Activated CD4-positive, alpha-beta T cell treated with anti-CD3 and anti-CD28 coated beads for 24 hours (primary cell): ENCODE measurements at regions not wholly inside any gene's neighbourhood (a gene's known extent, or its start where the extent isn't known, plus 50 kb on each side); places are given as distances from the start of the nearest gene placed in this dataset.

Experiments
- DNase-seq, 2 donors: peaks; one replicate each; pipeline ENCODE4 v3.0.0-alpha.2; 2020; ENCODE audit warnings: low read depth in 2 of 2

- DNase-seq = no peak
These were observed 199.3 kb upstream of the PPFIA2 start for GRCh38 chr12:81958406-81958805.

GRCh38 chr12:81957631-81958030, 198.5 kb upstream of the PPFIA2 start:
- no peak for DNase-seq

- DNase-seq = no peak
These were observed 197.3 kb upstream of the PPFIA2 start for GRCh38 chr12:81956468-81956860.

GRCh38 chr12:81953541-81953940, 194.4 kb upstream of the PPFIA2 start:
- no peak for DNase-seq

- DNase-seq = no peak
These were observed 191.7 kb upstream of the PPFIA2 start for GRCh38 chr12:81950871-81951270.

- DNase-seq = no peak
These were observed 190.7 kb upstream of the PPFIA2 start for GRCh38 chr12:81949841-81950308.

GRCh38 chr12:81949416-81949815, 190.3 kb upstream of the PPFIA2 start:
- DNase-seq = no peak

DNA sequence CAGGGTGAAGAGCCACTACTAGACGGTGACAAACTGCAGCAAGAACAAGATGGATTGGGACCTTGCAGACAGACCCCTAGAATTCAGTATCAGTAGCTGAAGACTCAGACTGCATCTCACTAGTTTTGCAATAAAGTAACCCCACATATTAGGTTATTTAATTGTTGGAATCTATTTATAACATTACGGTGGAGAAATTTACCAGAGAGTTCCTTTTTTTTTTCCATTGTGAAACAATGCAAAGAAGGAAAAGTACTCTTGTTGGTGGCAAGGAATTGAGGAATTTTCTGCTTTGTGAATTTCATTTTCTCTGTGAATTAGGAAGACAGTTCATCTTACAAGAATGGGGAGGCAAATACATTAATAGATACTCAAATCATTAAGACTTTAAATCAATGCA, 185.7 kb upstream of the PPFIA2 start:
- no peak for DNase-seq

DNA sequence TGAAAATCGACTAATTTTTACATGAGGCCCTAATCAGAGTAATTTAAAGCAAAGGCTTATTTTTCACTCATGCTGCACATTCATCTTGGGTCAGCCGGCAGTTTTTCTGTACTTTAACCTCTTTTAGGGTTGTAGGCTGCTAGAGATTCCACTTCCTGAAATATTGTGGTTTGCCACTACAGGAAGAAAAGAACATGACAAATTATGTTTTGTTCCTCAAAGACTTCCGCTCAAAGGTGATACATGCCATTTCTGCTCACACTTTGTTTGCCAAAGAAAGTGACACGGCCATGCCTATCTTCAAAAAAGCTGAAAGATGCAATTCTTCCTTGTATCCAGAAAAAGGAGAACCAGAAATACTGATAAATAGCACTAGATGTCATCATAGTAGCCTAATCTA, 183.4 kb upstream of the PPFIA2 start:
- no peak for DNase-seq

GRCh38 chr12:81930037-81930436, 170.9 kb upstream of the PPFIA2 start:
- DNase-seq = no peak

- peak in 1 of 2 donors; percentile 1 for DNase-seq
These were observed 137.6 kb upstream of the PPFIA2 start for GRCh38 chr12:81896771-81897170.

GRCh38 chr12:81888961-81889360, 129.8 kb upstream of the PPFIA2 start:
- DNase-seq = no peak

DNA sequence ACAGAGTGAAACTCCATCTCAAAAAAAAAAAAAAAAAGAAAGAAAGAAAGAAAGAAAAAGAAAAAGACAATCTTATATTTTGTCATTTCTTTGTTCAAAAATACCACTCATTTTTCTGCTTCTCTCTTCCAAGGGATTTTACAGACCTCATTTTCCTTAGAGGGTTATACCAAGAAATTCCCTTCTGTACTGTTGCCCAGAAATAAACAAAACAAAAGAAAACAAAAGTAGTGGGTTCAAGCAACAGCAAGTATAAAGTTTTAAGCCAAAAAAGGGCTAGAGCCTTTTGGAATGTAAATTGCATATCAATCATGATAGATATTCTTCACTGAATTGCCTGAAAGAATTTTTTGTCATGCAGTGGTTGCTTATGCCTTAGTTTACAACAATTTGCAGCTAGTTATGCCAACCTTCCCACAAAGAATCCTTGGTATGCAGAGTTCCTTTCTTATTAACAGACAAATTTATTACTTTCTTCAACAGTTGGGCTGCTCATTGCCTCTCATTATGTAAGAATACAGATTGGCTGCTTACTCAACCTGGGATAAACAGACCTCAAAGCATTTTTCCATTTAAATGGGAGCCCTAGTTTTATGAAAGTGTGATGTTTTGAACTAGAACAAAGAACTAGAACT, 129.1 kb upstream of the PPFIA2 start:
- DNase-seq = no peak

DNA sequence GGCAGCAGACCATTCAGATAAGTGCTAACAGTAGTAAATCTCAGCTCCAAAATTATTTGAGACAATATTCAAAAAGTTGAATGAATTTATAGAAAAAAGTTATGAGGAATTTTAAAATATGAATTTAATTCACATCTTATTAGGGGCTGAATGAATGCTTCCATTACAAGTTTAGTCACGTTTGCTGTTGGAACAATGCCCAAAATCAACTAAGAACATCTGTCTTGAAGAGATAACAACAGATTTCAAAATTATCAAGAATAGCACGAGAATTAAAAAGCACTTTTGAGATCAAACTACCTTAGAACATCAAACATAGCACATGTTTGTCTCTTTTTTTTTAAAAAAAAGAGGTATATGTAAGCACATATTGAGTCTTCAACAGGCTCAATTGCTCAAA, 115.4 kb upstream of the PPFIA2 start:
- DNase-seq = no peak

DNA sequence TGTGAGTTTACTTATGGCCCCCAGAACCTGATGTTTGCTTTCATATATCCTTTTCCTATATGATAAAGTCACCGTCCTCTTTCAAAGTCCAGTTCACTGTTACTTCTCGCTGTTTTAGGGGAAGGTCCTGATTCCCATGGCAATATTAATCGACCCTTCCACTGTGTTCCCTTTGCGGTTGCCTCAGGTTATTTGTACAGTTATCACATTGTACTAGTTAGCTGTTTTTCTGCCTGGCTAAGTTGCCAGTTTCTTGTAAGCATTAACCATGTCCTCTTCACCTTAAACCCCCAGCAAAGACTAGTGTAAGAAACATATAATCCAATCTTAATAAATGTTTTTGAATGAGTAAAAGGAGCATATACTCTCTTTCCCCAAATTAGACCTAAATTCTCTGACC, 115.0 kb upstream of the PPFIA2 start:
- DNase-seq = no peak

DNA sequence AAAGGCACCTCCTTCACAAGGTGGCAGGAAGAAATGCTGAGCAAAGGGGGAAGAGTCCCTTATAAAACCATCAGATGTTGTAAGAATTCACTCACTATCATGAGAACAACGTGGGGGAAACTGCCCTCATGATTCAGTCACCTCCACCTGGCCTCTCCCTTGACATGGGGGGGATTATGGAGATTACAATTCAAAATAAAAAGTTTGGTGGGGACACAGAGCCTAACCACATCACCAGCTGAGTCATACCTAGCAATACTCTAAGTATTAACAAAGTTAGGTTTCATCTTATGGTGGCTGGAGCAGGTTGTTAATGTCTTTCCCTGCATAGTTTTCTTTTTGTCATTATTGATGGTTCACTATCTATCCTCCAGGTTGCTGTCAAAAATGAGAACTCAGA, 113.2 kb upstream of the PPFIA2 start:
- DNase-seq = no peak

DNA sequence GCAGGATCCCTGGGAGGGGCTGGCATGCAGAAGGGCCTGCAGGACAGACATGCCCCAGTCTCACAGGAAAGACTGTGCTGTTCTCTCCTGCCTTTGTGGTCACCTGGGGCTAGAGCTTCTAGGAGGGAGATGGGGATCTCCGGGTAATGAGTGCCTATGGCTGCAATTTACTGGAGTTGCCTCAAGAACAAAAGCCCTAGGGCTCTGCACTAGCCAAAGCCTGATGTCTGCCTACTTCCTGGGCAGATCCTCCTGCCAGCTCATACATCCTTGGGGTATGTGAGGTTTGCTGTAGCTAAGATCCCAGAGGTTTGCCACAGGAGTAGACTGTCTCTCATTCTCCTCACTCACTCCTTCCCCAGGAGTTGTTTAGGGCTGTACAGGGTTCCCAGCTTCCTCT, 106.9 kb upstream of the PPFIA2 start:
- DNase-seq = no peak

DNA sequence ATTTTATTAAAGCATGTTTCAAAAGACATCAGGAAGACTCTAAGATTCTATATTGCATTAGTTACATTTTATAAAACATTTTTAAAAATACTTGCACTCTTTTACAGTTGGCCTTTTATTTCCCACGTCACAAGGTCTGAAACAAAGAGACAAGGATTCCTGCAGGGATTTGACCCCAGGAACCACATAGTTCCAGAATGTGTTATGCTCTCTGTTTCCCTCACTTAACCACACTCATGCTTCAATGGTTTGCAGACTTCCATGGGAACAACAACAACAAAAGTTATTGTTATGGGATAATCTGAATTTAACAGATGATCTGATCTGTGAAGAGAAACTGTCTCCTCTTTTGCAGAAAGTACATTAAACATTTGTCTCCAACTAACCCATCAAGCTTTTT, 104.3 kb upstream of the PPFIA2 start:
- no peak for DNase-seq

DNA sequence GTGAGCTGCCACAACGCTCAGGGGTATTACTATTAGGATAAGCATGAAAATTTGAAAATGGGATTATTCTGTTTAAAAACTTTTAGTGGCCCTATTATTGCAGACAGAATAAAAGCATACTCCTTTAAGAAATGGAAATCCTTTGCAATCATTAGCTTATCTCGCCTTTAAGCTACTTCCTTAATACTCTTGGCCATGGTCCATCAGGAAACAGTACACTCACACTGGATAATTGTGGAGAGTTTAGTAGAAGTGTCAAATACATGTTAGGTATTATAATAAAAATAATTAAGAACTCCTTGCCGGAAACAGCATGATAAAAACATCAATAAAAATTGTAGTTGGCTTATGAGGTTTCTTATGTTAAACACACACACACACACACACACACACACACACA, 100.4 kb upstream of the PPFIA2 start:
- no peak for DNase-seq

DNA sequence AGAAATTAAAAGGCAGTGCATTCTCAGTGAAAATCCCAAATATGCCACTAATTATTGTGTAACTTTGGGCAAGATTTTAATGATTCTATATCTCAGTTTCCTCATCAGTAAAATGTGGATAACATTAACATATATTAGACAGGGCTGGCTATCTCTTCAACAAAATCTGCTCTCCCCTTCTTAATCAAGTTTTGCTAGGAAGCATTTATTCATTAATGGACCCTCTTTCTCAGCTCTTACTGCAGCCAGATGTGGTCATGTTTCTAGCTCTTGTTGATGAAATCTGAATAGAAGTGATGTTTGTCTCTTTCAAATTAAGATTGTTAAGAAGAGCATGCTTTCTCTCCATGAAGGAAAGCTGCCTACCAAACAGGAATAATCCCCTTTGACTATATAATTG, 84.4 kb upstream of the PPFIA2 start:
- DNase-seq = no peak

DNA sequence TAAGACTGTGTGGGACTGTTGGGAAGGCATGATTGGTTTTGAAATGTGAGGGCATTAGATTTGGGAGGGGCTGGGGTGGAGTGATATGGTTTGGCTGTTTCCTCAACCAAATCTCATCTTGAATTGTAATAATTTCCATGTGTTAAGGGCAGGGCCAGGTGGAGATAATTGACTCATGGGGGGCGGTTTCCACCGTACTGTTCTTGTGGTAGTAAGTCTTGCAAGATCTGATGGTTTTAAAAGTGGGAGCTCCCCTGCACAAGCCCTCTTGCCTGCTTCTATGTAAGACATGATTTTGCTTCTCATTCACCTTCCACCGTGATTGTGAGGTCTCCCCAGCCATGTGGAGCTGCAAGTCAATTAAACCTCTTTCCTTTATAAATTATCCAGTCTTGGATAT, 76.6 kb upstream of the PPFIA2 start:
- DNase-seq = peak; percentile 25 to 28

DNA sequence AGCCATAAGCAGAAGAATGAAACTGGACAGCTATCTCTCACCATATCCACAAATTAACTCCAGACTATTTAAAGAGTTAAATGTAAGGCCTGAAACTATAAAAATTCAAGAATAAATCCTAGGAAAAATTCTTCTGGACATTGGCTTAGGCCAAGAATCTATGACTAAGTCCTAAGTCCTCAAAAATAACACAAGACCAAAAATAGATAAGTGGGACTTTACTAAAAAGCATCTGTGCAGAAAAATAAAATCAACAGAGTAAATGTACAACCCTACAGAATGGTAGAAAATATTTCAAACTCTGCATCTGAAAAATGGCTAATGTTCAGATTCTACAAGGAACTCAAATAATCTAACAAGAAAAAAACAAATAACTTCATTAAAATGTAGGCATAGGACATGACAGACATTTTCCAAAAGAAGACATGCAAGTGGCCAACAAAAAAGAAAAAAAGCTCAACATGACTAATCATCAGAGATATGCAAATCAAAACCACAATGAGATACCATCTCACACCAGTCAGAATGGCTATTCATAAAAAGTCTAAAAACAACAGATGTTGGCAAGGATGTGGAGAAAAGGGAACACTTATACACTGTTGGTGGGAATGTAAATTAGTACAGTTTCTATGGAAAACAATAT, 61.0 kb upstream of the PPFIA2 start:
- DNase-seq = no peak

- DNase-seq = no peak
These were observed 56.5 kb upstream of the PPFIA2 start for GRCh38 chr12:81815611-81816010.

GRCh38 chr12:81811778-81812125, 52.6 kb upstream of the PPFIA2 start:
- DNase-seq = no peak
